Stomach (tissue), 8 donors: ENCODE measurements at regions not wholly inside any gene's neighbourhood (a gene's known extent, or its start where the extent isn't known, plus 50 kb on each side); places are given as distances from the start of the nearest gene placed in this dataset.

Experiments
- DNase-seq, 2 donors: peaks; one replicate each; pipeline versions ENCODE4 v3.0.0 to v3.0.0-alpha.2; 2013 to 2019
- H3K27ac ChIP-seq, 5 donors: fragments of 200-600 bp in 4 of 5; sonication (generic) in 4 of 5; one replicate each; pipeline ENCODE4 v1.5.1; 2013 to 2019; ENCODE audit warnings: mild to moderate bottlenecking in 1 of 5, moderate library complexity in 1 of 5
- H3K27me3 ChIP-seq, 3 donors: fragments of 200-600 bp; sonication (generic); one replicate each; pipeline ENCODE4 v1.5.1; 2017 to 2019; ENCODE audit warnings: mixed run types in 1 of 3
- H3K36me3 ChIP-seq, 4 donors: fragments of 200-600 bp; sonication (generic); 1 replicate in 3 of 4; 2 replicates in 1 of 4; pipeline ENCODE4 v1.5.1; 2016 to 2019
- H3K4me1 ChIP-seq, 4 donors: fragments of 200-600 bp; sonication (generic); one replicate each; pipeline ENCODE4 v1.5.1; 2016 to 2019
- H3K4me3 ChIP-seq, 4 donors: fragments of 200-600 bp; sonication (generic) in 3 of 4; one replicate each; pipeline ENCODE4 v1.5.1; 2016 to 2019; ENCODE audit warnings: mild to moderate bottlenecking in 1 of 4
- H3K9me3 ChIP-seq, 4 donors: fragments of 200-600 bp; sonication (generic); one replicate each; pipeline ENCODE4 v1.5.1; 2016 to 2019
- CTCF ChIP-seq, 7 experiments: fragments of 450-650 bp in 4 of 7; fragments of 200-600 bp in 3 of 7; sonication (generic) in 3 of 7; IDR thresholded peaks; one replicate each; pipeline ENCODE4 v1.5.1; 2016 to 2019; ENCODE audit warnings: antibody characterized with exemption in 7 of 7, control low read depth in 2 of 7, mild to moderate bottlenecking in 1 of 7
- EP300 ChIP-seq: sonication (generic); formaldehyde crosslinking; IDR thresholded peaks from one replicate; pipeline ENCODE4 v1.6.1; 2017; ENCODE audit warnings: antibody characterized with exemption
- POLR2A ChIP-seq, 4 donors: fragments of 450-650 bp; IDR thresholded peaks; one replicate each; pipeline ENCODE4 v1.6.1; 2016; ENCODE audit warnings: antibody characterized with exemption in 4 of 4, control low read depth in 2 of 4, mild to moderate bottlenecking in 1 of 4, moderate library complexity in 1 of 4
- POLR2AphosphoS5 ChIP-seq, 3 donors: sonication (generic); formaldehyde crosslinking; IDR thresholded peaks; one replicate each; pipeline ENCODE4 v1.6.1; 2016; ENCODE audit warnings: antibody characterized with exemption in 3 of 3
- WGBS, 5 donors: extraction: QIAGEN DNeasy Blood & Tissue Kit in 3 of 5; methylation state at CpG; one replicate each; pipeline versions ENCODE4 v1.1.5 to v1.1.7; 2013 to 2018; 5-methylcytosine and 5-hydroxymethylcytosine counted together
- intact Hi-C: fragments of 100-400 bp; cut with DNase I; formaldehyde crosslinking; loops from one replicate; pipeline ENCODE4 v1.15.1; 2023; ENCODE audit warnings: low total_unique reads
- small RNA-seq, 4 donors: library from RNA; depleted of rRNA; stranded (forward); fragments of <200 nt; gene quantifications; one replicate each; pipeline ENCODE3, GENCODE V24; 2016
- donor health status: healthy with polysubstance abuse.
- donor health status: Bipolar disorder and iron deficiency.
- donor health status: healthy.

GRCh38 chr5:153429761-153430380 is 60.6 kb upstream of the GRIA1 start:
- Histone ChIP-seq H3K27me3 (no peaks in the 10 kb centered on the region), H3K4me3 (no peak overlapping the region), H3K4me1 (no peaks in the 10 kb centered on the region), H3K36me3 (no peaks in the 10 kb centered on the region), H3K9me3 (peaks cover 0 to 4% (median 0%) of the 10 kb centered on the region in 4 donors), H3K27ac (no peak overlapping the region)
- intact Hi-C loops, result no loop called here
- no peak for DNase-seq
- WGBS, 5 donors, result 80 to 94% (median 85%) methylated on average over 1 of the region's 1 CpG
- TF ChIP-seq POLR2A (IDR thresholded peaks at IDR 0.05), result no peak

GRCh38 chr5:153432583-153432982 is 57.9 kb upstream of the GRIA1 start:
- H3K36me3 ChIP-seq, result no peaks in the 10 kb centered on the region
- no peaks in the 10 kb centered on the region for H3K4me1 ChIP-seq
- no peak overlapping the region for H3K27ac ChIP-seq
- intact Hi-C loops, result no loop called here
- no peak for TF ChIP-seq POLR2AphosphoS5 (IDR thresholded peaks at IDR 0.05)
- TF ChIP-seq CTCF (IDR thresholded peaks at IDR 0.05), result no peak
- TF ChIP-seq EP300, result no peak
- no peak for TF ChIP-seq POLR2A (IDR thresholded peaks at IDR 0.05)
- no peak overlapping the region for H3K4me3 ChIP-seq
- no peaks in the 10 kb centered on the region for H3K27me3 ChIP-seq
- no peaks in the 10 kb centered on the region for H3K9me3 ChIP-seq
- 56 to 69% (median 60%) methylated on average over 3 of the region's 3 CpGs for WGBS, 5 donors
- DNase-seq, result no peak

- H3K4me3 ChIP-seq, result no peak overlapping the region
- DNase-seq, result no peak
- H3K4me1 ChIP-seq, result no peaks in the 10 kb centered on the region
- H3K27me3 ChIP-seq, result no peaks in the 10 kb centered on the region
- intact Hi-C loops, result no loop called here
- no peaks in the 10 kb centered on the region for H3K36me3 ChIP-seq
- H3K9me3 ChIP-seq, result no peaks in the 10 kb centered on the region
- H3K27ac ChIP-seq, result no peak overlapping the region
- TF ChIP-seq EP300 (no peak), POLR2A (IDR thresholded peaks at IDR 0.05) (no peak), CTCF (IDR thresholded peaks at IDR 0.05) (no peak)
Observed at GRCh38 chr5:153437251-153437650, 53.2 kb upstream of the GRIA1 start.

- Histone ChIP-seq H3K27me3 (no peaks in the 10 kb centered on the region), H3K36me3 (no peaks in the 10 kb centered on the region), H3K9me3 (no peaks in the 10 kb centered on the region), H3K4me1 (no peaks in the 10 kb centered on the region), H3K27ac (no peak overlapping the region), H3K4me3 (no peak overlapping the region)
- DNase-seq, result no peak
- intact Hi-C loops, result no loop called here
- TF ChIP-seq EP300 (no peak), POLR2AphosphoS5 (IDR thresholded peaks at IDR 0.05) (no peak), POLR2A (IDR thresholded peaks at IDR 0.05) (no peak)
Observed at GRCh38 chr5:153439130-153439529, 51.3 kb upstream of the GRIA1 start.

Small RNA genes lying in the stretch of these regions (small RNA-seq; reads per million reads assigned to genes)
- 0 reads per million in 4 donors for gene AC008571.1
